Fibroblast of upper back skin (primary cell): ENCODE measurements at regions not wholly inside any gene's neighbourhood (a gene's known extent, or its start where the extent isn't known, plus 50 kb on each side); places are given as distances from the start of the nearest gene placed in this dataset.
A peak's percentile ranks its signal among the peaks of the same experiment; 100 is the strongest.
"Not testable (repeated sequence)": the region's sequence is repeated elsewhere in the genome, so short reads cannot be mapped to it uniquely, and the experiment has no call there.

Experiments used
- DNase-seq: peaks from one replicate; pipeline ENCODE4 v3.0.0-alpha.2; 2013

- DNase-seq: no peak
These were observed 300.7 kb downstream of the TUSC7 start for GRCh38 chr3:117010318-117010717.

- peak; percentile 61 for DNase-seq
These were observed 302.2 kb downstream of the TUSC7 start for GRCh38 chr3:117011687-117012250.

- DNase-seq: peak; percentile 18
These were observed 306.8 kb downstream of the TUSC7 start for GRCh38 chr3:117016378-117016777.

GRCh38 chr3:117017135-117017894, 307.7 kb downstream of the TUSC7 start:
- DNase-seq: no peak

- DNase-seq: no peak
These were observed 309.1 kb downstream of the TUSC7 start for GRCh38 chr3:117018655-117019054.

GRCh38 chr3:117019082-117019713, 309.6 kb downstream of the TUSC7 start:
- peak; percentile 76 for DNase-seq

GRCh38 chr3:117026401-117026800, 316.8 kb downstream of the TUSC7 start:
- DNase-seq: no peak

- peak; percentile 15 for DNase-seq
These were observed 326.2 kb downstream of the TUSC7 start for GRCh38 chr3:117035745-117036144.

- DNase-seq: peak; percentile 70
These were observed 326.8 kb downstream of the TUSC7 start for GRCh38 chr3:117036259-117036799.

- DNase-seq: no peak
These were observed 335.6 kb downstream of the TUSC7 start for GRCh38 chr3:117045143-117045542.

- no peak for DNase-seq
These were observed 338.5 kb downstream of the TUSC7 start for GRCh38 chr3:117047951-117048705.

- peak; percentile 87 for DNase-seq
These were observed 342.8 kb downstream of the TUSC7 start for GRCh38 chr3:117052395-117052794.

- DNase-seq: no peak
These were observed 345.0 kb downstream of the TUSC7 start for GRCh38 chr3:117054556-117054955.

- not testable (repeated sequence) for DNase-seq
These were observed 347.4 kb downstream of the TUSC7 start for GRCh38 chr3:117056946-117057345.

GRCh38 chr3:117059067-117059955, 349.7 kb downstream of the TUSC7 start:
- DNase-seq: peak; percentile 31

- no peak for DNase-seq
These were observed 350.3 kb downstream of the TUSC7 start for GRCh38 chr3:117059956-117060270.

- DNase-seq: peak; percentile 75
These were observed 354.4 kb downstream of the TUSC7 start for GRCh38 chr3:117063930-117064329.

- DNase-seq: no peak
These were observed 358.7 kb downstream of the TUSC7 start for GRCh38 chr3:117068301-117068700.

GRCh38 chr3:117074826-117075225, 365.2 kb downstream of the TUSC7 start:
- DNase-seq: no peak

GRCh38 chr3:117079997-117080396, 370.4 kb downstream of the TUSC7 start:
- no peak for DNase-seq

- no peak for DNase-seq
These were observed 371.3 kb downstream of the TUSC7 start for GRCh38 chr3:117080872-117081271.

- no peak for DNase-seq
These were observed 374.7 kb downstream of the TUSC7 start for GRCh38 chr3:117084277-117084676.
